ENCODE measurements at regions not wholly inside any gene's neighbourhood (a gene's known extent, or its start where the extent isn't known, plus 50 kb on each side); places are given as distances from the start of the nearest gene placed in this dataset.

GRCh38 chr17:12596961-12597360 is 68.7 kb upstream of the MYOCD start:
- DNase-seq = no peak

GRCh38 chr17:12597895-12598294 is 67.8 kb upstream of the MYOCD start:
- no peak for DNase-seq

DNA sequence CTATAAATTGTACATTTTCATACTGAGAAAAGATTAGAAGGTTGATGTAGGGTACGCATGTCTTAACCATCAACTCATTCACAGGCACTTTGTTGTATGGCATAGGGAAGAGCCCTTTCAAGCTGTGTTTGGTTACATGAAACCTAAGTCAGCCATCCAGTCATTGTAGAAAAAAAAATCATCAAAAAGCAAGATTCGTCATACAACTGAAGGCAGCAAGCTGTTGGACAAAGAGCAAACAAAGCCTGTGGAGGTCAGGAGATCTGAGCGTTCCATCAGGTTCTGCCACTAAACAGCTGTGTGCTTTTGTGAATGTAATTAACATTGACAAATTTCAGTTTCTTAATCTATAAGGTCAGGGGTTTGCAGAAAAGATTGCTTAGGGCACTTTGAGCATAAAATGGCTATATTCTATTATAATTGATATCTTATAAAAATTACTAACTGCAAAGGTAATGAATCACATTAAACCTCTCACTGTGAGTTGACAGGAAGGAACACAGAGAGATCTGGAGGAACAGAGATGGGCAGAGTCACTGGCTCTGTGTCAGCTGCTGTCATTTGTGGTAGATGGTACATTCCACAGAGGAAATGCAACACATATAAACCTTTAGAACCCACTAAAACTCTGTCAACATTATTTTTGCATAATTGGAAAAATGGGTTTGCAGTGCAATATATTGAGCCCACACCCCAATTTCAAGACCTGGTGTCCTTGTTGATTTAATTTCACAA is 66.3 kb upstream of the MYOCD start:
- no peak for DNase-seq

DNA sequence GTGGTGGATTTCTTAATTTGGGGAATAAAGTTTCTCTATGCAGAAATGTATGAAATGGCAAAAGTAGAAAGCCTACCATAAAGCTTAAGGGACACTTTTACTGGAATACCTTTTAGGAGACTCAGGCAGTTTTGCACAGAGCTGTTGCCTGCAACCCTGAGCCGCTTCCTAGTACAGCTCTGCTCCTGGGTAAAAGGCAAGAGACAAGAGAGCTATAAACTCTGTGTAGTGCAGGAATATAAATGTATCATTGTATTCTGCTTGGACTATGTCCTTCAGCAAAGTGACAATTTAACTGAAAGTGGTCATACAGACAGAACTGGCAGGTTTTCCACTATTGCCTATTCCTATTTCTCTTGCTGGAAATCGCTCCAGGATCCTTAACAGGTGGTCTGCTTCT is 65.3 kb upstream of the MYOCD start:
- DNase-seq = no peak

GRCh38 chr17:12603566-12603965 is 62.1 kb upstream of the MYOCD start:
- no peak for DNase-seq

- no peak for DNase-seq
Observed at GRCh38 chr17:12605222-12605621, 60.5 kb upstream of the MYOCD start.

- no peak for DNase-seq
Observed at GRCh38 chr17:12613566-12613965, 52.1 kb upstream of the MYOCD start.

All from activated CD4-positive, alpha-beta T cell treated with anti-CD3 and anti-CD28 coated beads, Interleukin-2, Interleukin-6, amounts not matched to agents 100 ng/mL and 50 ng/mL, durations not matched to agents 16 hours and 8 hours (primary cell).